Neural cell (in vitro differentiated cells): ENCODE measurements at regions not wholly inside any gene's neighbourhood (a gene's known extent, or its start where the extent isn't known, plus 50 kb on each side); places are given as distances from the start of the nearest gene placed in this dataset.

Source experiments
- H2AFZ ChIP-seq: fragments of 200-600, 300-800 bp; sonication (generic), shearing (Covaris generic); 2 replicates; pipeline ENCODE4 v1.6.0; 2014; ENCODE audit warnings: low read depth, mild to moderate bottlenecking, antibody characterized with exemption, low read length, moderate library complexity
- H3F3A ChIP-seq: fragments of 200-600 bp; shearing (Covaris generic); 2 replicates; pipeline ENCODE4 v1.6.1; 2016; ENCODE audit warnings: mild to moderate bottlenecking, moderate library complexity, mixed read lengths, antibody characterized with exemption, low read length; ENCODE audit not compliant: insufficient read depth, poor library complexity, severe bottlenecking
- H3K27ac ChIP-seq: fragments of 200-600, 300-800 bp; sonication (generic), shearing (Covaris generic); 2 replicates; pipeline ENCODE4 v1.5.1; 2014; ENCODE audit warnings: mild to moderate bottlenecking, low read length, moderate library complexity
- H3K27me3 ChIP-seq: fragments of 300-800, 200-600 bp; sonication (generic), shearing (Covaris generic); 2 replicates; pipeline ENCODE4 v1.6.0; 2014; ENCODE audit warnings: mild to moderate bottlenecking, low read depth, low read length, moderate library complexity; ENCODE audit not compliant: insufficient read depth
- H3K36me3 ChIP-seq: fragments of 300-800, 200-600 bp; sonication (generic), shearing (Covaris generic); 2 replicates; pipeline ENCODE4 v1.5.1; 2014; ENCODE audit warnings: mild to moderate bottlenecking, antibody characterized with exemption, low read length, moderate library complexity; ENCODE audit not compliant: insufficient read depth
- H3K4me2 ChIP-seq: fragments of 300-800, 200-600 bp; sonication (generic), shearing (Covaris generic); 2 replicates; pipeline ENCODE4 v1.6.0; 2014; ENCODE audit warnings: mild to moderate bottlenecking, low read length
- H3K4me3 ChIP-seq: fragments of 300-800, 200-600 bp; sonication (generic), shearing (Covaris generic); 2 replicates; pipeline ENCODE4 v1.5.1; 2014; ENCODE audit warnings: mild to moderate bottlenecking, low read length, moderate library complexity
- H3K79me2 ChIP-seq: fragments of 200-600 bp; shearing (Covaris generic); replicated peaks from 2 replicates; pipeline ENCODE4 v1.6.0; 2014; ENCODE audit warnings: mild to moderate bottlenecking, low read length, moderate library complexity; ENCODE audit not compliant: insufficient read depth
- H3K9ac ChIP-seq: fragments of 300-800, 200-600 bp; sonication (generic), shearing (Covaris generic); 2 replicates; pipeline ENCODE4 v1.6.1; 2016; ENCODE audit warnings: mild to moderate bottlenecking, low read length, mixed read lengths
- H3K9me2 ChIP-seq: fragments of 200-600 bp; shearing (Covaris generic); 2 replicates; pipeline ENCODE4 v1.6.1; 2016; ENCODE audit warnings: mild to moderate bottlenecking, low read length, mixed read lengths; ENCODE audit not compliant: insufficient read depth
- H3K9me3 ChIP-seq: fragments of 200-600, 300-800 bp; sonication (generic), shearing (Covaris generic); 2 replicates; pipeline ENCODE4 v1.6.1; 2016; ENCODE audit warnings: mild to moderate bottlenecking, mixed run types, low read length, moderate library complexity, mixed read lengths
- H4K20me1 ChIP-seq: fragments of 200-600 bp; shearing (Covaris generic); 2 replicates; pipeline ENCODE4 v1.6.1; 2016; ENCODE audit warnings: mild to moderate bottlenecking, mixed run types; ENCODE audit not compliant: insufficient read depth
- CTCF ChIP-seq: fragments of 450-650 bp; IDR thresholded peaks from 2 replicates; pipeline ENCODE4 v1.5.1; 2014; ENCODE audit warnings: antibody characterized with exemption, mild to moderate bottlenecking, moderate library complexity; ENCODE audit not compliant: poor library complexity, severe bottlenecking
- EP300 ChIP-seq: fragments of 450-650 bp; conservative IDR thresholded peaks from 2 replicates; pipeline ENCODE4 v1.6.1; 2014; ENCODE audit warnings: antibody characterized with exemption, mild to moderate bottlenecking, moderate library complexity; ENCODE audit not compliant: poor library complexity, severe bottlenecking
- EZH2 ChIP-seq: fragments of 200-600, 300-800 bp; shearing (Covaris generic), sonication (generic); IDR thresholded peaks from 2 replicates; pipeline ENCODE4 v1.6.1; 2014; ENCODE audit warnings: antibody characterized with exemption, low read length, borderline replicate concordance, mild to moderate bottlenecking; ENCODE audit not compliant: insufficient read depth, poor library complexity, severe bottlenecking
- MXI1 ChIP-seq: fragments of 450-650 bp; conservative IDR thresholded peaks from 2 replicates; pipeline ENCODE4 v1.6.1; 2014; ENCODE audit warnings: antibody characterized with exemption, mild to moderate bottlenecking; ENCODE audit not compliant: poor library complexity, severe bottlenecking
- POLR2AphosphoS5 ChIP-seq: IDR thresholded peaks from 2 replicates; pipeline ENCODE4 v1.6.1; 2012
- RAD21 ChIP-seq: fragments of 450-650 bp; conservative IDR thresholded peaks from 2 replicates; pipeline ENCODE4 v1.6.1; 2014; ENCODE audit warnings: antibody characterized with exemption, mild to moderate bottlenecking, moderate library complexity
- REST ChIP-seq: IDR thresholded peaks from 2 replicates; pipeline ENCODE4 v1.6.1; 2012; ENCODE audit warnings: borderline replicate concordance
- SMC3 ChIP-seq: fragments of 450-650 bp; conservative IDR thresholded peaks from 2 replicates; pipeline ENCODE4 v1.6.1; 2014; ENCODE audit warnings: antibody characterized with exemption, mild to moderate bottlenecking, moderate library complexity; ENCODE audit not compliant: poor library complexity
- TAF1 ChIP-seq: IDR thresholded peaks from 2 replicates; pipeline ENCODE4 v1.6.1; 2012; ENCODE audit warnings: low read depth

GRCh38 chrX:26670521-26670920, 454.6 kb downstream of the MAGEB5 start:
- no peaks in the 10 kb centered on the region for H3F3A ChIP-seq
- H2AFZ ChIP-seq, result no peak overlapping the region
- no peaks in the 10 kb centered on the region for H3K9me2 ChIP-seq
- no peak overlapping the region for H3K4me2 ChIP-seq
- H3K27me3 ChIP-seq, result no peaks in the 10 kb centered on the region
- no peaks in the 10 kb centered on the region for H3K9me3 ChIP-seq
- no peaks in the 10 kb centered on the region for H3K36me3 ChIP-seq
- no peak for TF ChIP-seq REST
- no peak for TF ChIP-seq POLR2AphosphoS5
- no peak for TF ChIP-seq TAF1
- no peak for TF ChIP-seq MXI1
- TF ChIP-seq EP300, result no peak
- TF ChIP-seq SMC3, result no peak
- TF ChIP-seq RAD21, result no peak
- no peak for TF ChIP-seq EZH2
- no peak for TF ChIP-seq CTCF
- H3K79me2 ChIP-seq, result no peaks in the 10 kb centered on the region
- no peaks in the 10 kb centered on the region for H4K20me1 ChIP-seq
- H3K4me3 ChIP-seq, result no peak overlapping the region
- H3K9ac ChIP-seq, result no peak overlapping the region
- H3K27ac ChIP-seq, result no peak overlapping the region

- H3K36me3 ChIP-seq, result no peaks in the 10 kb centered on the region
- no peaks in the 10 kb centered on the region for H3K79me2 ChIP-seq
- H3K9me3 ChIP-seq, result no peaks in the 10 kb centered on the region
- H3K4me3 ChIP-seq, result no peak overlapping the region
- H4K20me1 ChIP-seq, result no peaks in the 10 kb centered on the region
- H3K9ac ChIP-seq, result no peak overlapping the region
- no peak overlapping the region for H3K27ac ChIP-seq
- H2AFZ ChIP-seq, result no peak overlapping the region
- no peaks in the 10 kb centered on the region for H3K9me2 ChIP-seq
- H3F3A ChIP-seq, result no peaks in the 10 kb centered on the region
- H3K4me2 ChIP-seq, result no peak overlapping the region
- no peak for TF ChIP-seq EP300
- no peak for TF ChIP-seq EZH2
- TF ChIP-seq POLR2AphosphoS5, result no peak
- no peak for TF ChIP-seq RAD21
- TF ChIP-seq CTCF, result no peak
- TF ChIP-seq SMC3, result no peak
- no peak for TF ChIP-seq REST
- no peak for TF ChIP-seq TAF1
- no peak for TF ChIP-seq MXI1
- no peaks in the 10 kb centered on the region for H3K27me3 ChIP-seq
Observed at GRCh38 chrX:26664919-26665318, 448.9 kb downstream of the MAGEB5 start.
